H1 (cell line): ENCODE measurements at regions not wholly inside any gene's neighbourhood (a gene's known extent, or its start where the extent isn't known, plus 50 kb on each side); places are given as distances from the start of the nearest gene placed in this dataset.

Experiments
- KDM1A ChIP-seq: fragments of 200-600, 300-600 bp; sonication (generic); IDR thresholded peaks from 2 replicates; pipeline ENCODE4 v1.7.1; 2016; ENCODE audit warnings: mild to moderate bottlenecking, low read length, borderline replicate concordance
- YY1 ChIP-seq: IDR thresholded peaks from 2 replicates; pipeline ENCODE4 v1.6.1; 2011; ENCODE audit warnings: low read depth, mild to moderate bottlenecking, low read length

DNA sequence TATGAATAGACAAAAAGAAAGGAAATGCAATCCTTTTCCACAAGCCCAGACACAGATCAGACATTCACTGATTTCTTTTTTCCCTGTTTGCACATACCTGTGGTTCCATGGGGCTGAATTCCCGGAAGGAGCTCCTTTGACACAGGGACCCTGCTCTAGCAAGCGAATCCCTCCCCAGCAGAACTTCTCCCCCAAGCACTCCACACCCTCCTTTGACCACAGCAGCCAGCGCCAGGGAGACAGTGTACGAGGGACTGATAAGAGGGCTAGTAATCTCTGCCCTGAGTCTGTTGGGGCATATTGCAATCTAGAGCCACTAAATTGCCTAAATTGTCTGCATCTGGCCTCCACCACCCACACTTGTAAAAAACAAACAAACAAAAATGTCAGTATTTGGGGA, 83.4 kb upstream of the NTF3 start (continued):
- TF ChIP-seq KDM1A: no peak
- TF ChIP-seq YY1: no peak
